ENCODE measurements at regions not wholly inside any gene's neighbourhood (a gene's known extent, or its start where the extent isn't known, plus 50 kb on each side); places are given as distances from the start of the nearest gene placed in this dataset.
A peak's percentile ranks its signal among the peaks of the same experiment; 100 is the strongest.

GRCh38 chr20:40738976-40739375 lies 49.9 kb upstream of the MAFB start:
- DNase-seq: no peak

GRCh38 chr20:40739841-40740240 lies 50.8 kb upstream of the MAFB start:
- no peak for DNase-seq

GRCh38 chr20:40741507-40742106 lies 52.6 kb upstream of the MAFB start:
- peak; percentile 60 for DNase-seq

GRCh38 chr20:40743141-40743775 lies 54.2 kb upstream of the MAFB start:
- DNase-seq: no peak

GRCh38 chr20:40744072-40744817 lies 55.2 kb upstream of the MAFB start:
- DNase-seq: no peak

GRCh38 chr20:40744818-40745175 lies 55.8 kb upstream of the MAFB start:
- no peak for DNase-seq

- DNase-seq: no peak
Measured at GRCh38 chr20:40746251-40746650, 57.2 kb upstream of the MAFB start.

GRCh38 chr20:40748182-40748581 lies 59.1 kb upstream of the MAFB start:
- DNase-seq: no peak

- no peak for DNase-seq
Measured at GRCh38 chr20:40749985-40750506, 61.0 kb upstream of the MAFB start.

- DNase-seq: no peak
Measured at GRCh38 chr20:40750541-40751035, 61.6 kb upstream of the MAFB start.

- peak; percentile 52 for DNase-seq
Measured at GRCh38 chr20:40753472-40753871, 64.4 kb upstream of the MAFB start.

GRCh38 chr20:40754339-40754943 lies 65.4 kb upstream of the MAFB start:
- DNase-seq: no peak

GRCh38 chr20:40757087-40757486 lies 68.1 kb upstream of the MAFB start:
- DNase-seq: no peak

- DNase-seq: no peak
Measured at GRCh38 chr20:40758790-40759189, 69.8 kb upstream of the MAFB start.

GRCh38 chr20:40760399-40760798 lies 71.4 kb upstream of the MAFB start:
- no peak for DNase-seq

GRCh38 chr20:40763646-40764295 lies 74.7 kb upstream of the MAFB start:
- no peak for DNase-seq

GRCh38 chr20:40765814-40766480 lies 76.9 kb upstream of the MAFB start:
- no peak for DNase-seq

GRCh38 chr20:40766790-40767614 lies 78.0 kb upstream of the MAFB start:
- no peak for DNase-seq

- no peak for DNase-seq
Measured at GRCh38 chr20:40767615-40767924, 78.5 kb upstream of the MAFB start.

GRCh38 chr20:40768105-40768504 lies 79.1 kb upstream of the MAFB start:
- no peak for DNase-seq

- DNase-seq: peak; percentile 84
Measured at GRCh38 chr20:40769677-40770285, 80.7 kb upstream of the MAFB start.

Data from MV-4-11 (cell line).